GM13977 (cell line): ENCODE measurements at regions not wholly inside any gene's neighbourhood (a gene's known extent, or its start where the extent isn't known, plus 50 kb on each side); places are given as distances from the start of the nearest gene placed in this dataset.

Experiments used
- DNase-seq: peaks from one replicate; pipeline ENCODE4 v3.0.0; 2012; ENCODE audit warnings: low spot score
- in situ Hi-C: fragments of 300-500 bp; cut with MboI; formaldehyde crosslinking; loops from one replicate; pipeline ENCODE4 v1.12.0; 2022; ENCODE audit warnings: low sequenced_read_pairs, low pct_unique_long_range_greater_than_20kb, mixed read lengths, inconsistent platforms; ENCODE audit not compliant: unreplicated experiment
- TF ChIP-seq, protein P1 (sequence below): IDR thresholded peaks from 2 replicates; pipeline ENCODE4 v1.5.1; 2012; ENCODE audit warnings: mild to moderate bottlenecking, control low read depth; ENCODE audit not compliant: insufficient read depth; ENCODE audit errors: extremely low read depth, missing control alignments

DNA sequence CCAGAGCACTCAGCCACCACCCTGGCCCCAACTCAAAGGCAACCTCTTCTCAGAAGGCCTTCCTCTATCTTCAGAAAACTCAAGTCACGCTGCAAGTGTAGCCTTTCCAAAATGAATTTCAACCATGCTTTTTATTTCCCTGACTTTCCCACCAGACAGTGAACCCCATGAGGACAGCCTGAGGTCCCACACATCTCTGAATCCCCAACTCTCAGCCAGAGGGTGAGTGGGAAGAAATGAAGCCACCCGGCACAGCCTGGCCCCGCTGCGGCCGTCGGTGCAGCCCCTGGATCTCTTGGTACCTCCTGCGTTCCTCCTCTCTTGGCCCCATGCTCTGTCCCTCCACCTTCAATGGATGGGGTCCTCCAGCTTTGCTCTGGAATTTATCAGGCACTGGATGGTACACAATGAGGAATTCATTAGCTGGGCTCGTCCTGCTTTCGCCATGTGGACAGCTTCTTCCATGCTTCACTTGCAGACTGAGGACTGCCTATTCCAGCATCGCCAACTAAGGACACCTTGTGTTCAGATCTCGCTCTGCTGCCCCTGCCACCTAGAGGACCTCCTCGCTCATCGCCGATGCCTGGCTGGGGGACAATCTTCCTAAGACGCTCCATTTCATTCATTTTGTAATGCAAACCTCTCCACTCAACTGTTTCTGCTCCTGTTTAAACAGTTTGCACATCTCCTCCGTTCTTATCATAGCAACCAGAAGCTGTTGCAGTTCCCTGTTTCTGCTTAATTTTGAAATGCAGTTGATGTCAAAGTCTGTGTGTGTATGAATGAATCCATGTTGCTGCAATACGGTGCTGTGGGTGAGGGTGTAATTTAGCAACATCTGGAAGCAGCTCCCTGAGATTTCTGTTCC lies 672.1 kb downstream of the TBC1D22A start:
- TF ChIP-seq, protein P1, sequence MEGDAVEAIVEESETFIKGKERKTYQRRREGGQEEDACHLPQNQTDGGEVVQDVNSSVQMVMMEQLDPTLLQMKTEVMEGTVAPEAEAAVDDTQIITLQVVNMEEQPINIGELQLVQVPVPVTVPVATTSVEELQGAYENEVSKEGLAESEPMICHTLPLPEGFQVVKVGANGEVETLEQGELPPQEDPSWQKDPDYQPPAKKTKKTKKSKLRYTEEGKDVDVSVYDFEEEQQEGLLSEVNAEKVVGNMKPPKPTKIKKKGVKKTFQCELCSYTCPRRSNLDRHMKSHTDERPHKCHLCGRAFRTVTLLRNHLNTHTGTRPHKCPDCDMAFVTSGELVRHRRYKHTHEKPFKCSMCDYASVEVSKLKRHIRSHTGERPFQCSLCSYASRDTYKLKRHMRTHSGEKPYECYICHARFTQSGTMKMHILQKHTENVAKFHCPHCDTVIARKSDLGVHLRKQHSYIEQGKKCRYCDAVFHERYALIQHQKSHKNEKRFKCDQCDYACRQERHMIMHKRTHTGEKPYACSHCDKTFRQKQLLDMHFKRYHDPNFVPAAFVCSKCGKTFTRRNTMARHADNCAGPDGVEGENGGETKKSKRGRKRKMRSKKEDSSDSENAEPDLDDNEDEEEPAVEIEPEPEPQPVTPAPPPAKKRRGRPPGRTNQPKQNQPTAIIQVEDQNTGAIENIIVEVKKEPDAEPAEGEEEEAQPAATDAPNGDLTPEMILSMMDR, result no peak
- in situ Hi-C loops, result no loop called here
- DNase-seq, result no peak

DNA sequence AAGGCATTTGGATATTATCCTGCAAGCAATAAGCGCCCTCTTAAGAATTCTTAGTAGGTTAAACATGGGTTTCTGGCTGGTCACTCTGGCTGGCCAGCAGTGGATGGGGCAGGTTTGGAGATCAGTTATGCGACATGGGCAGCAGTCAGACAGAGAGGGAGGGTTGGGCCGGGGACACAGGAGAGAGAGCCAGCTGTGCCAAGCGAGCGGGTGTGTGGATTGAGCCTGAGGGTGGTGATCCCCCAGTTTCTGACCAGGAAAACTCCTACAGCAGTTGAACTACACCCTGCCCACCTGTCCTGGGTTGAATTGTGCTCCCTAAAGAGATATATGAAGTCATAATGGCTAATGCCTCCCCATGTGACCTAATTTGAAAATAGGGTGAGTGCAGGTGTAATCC lies 671.2 kb downstream of the TBC1D22A start:
- DNase-seq, result no peak
- TF ChIP-seq, protein P1, result no peak
- in situ Hi-C loops, result no loop called here

DNA sequence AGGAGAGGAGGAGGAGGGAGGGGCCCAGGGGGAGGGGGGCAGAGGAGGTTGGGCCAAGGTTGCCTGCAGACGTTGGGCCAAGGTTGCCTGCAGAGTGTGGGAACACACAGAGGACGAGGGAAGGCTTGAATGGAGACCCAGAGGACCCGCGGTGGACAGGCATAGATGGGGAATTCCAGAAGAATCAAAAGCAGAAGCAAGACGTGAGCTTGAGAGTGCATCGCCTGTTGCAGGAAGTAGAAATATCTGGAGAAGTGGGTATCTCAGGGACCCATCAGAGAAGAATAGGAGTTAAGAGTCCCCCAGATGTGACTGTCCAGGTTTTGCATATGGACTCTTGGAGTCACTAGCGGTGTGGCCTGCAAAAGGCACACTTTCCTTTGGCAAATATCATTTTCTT lies 670.2 kb downstream of the TBC1D22A start:
- in situ Hi-C loops, result no loop called here
- DNase-seq, result no peak
- TF ChIP-seq, protein P1, result no peak

DNA sequence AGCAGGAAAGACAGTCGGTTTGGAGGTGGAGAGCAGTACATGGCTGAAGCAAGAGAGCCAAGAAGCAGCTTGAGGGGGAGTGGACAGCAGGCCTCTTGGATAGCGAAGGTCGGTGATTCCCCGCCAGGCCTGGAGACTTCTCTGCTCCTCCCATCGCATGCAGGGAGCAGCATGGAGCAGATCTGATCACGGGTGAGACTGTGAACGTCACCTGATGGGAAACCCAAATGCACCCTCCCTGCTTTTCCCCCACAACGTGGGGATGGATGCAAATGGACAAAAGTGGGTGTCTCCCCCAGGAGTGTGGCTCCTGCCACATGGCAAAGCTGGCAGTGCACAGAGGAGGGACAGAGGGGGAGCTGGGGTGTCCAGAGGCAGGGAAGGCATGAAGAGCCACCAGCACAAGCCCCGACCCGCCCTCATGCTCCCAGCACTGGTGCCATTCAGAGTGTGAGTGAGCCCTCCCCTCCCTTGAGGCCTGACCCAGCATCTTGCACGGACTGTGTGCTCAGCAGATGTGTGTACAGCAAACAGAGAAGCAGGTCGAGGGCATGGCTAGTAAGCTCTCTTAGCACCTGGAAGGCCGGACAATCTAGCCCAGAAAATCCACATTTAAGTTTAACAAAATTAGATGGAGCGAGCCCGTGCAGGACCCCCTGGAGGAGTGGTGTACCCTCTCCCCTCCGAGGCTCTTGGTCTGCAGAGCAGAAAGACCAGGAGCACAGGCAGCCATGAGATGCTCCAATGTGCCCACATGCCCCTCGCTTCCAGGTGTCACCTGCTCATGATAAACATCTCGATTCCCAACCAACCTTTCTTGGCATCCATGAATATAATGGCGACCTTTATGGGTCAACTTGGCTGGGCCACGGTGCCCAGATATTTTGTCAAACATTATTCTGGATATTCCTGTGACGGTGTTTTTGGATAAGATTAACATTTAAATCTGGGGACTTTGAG lies 661.7 kb downstream of the TBC1D22A start:
- in situ Hi-C loops, result no loop called here
- DNase-seq, result no peak

DNA sequence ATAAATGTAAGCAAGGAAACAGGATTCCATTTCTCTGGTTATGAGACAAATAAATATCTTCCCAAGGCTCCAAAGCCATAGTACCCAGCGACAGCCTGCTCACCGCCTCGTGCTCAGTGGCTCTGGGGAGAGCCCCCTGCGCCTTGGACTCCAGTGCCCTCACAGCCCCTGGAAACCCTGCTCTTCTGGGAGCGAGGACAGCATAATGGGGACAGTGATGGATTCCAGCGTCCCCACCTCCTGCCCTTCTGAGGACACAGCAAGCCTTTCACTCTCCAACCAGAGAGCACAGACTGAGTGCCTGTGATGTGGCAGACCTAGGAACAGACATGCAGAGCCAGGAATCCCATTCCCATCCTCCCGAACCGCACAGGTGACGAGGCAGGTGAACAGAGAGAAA lies 660.8 kb downstream of the TBC1D22A start:
- in situ Hi-C loops, result no loop called here
- DNase-seq, result no peak

More for the DNA sequence above, 661.7 kb downstream of the TBC1D22A start:
- TF ChIP-seq, protein P1, result no peak

DNA sequence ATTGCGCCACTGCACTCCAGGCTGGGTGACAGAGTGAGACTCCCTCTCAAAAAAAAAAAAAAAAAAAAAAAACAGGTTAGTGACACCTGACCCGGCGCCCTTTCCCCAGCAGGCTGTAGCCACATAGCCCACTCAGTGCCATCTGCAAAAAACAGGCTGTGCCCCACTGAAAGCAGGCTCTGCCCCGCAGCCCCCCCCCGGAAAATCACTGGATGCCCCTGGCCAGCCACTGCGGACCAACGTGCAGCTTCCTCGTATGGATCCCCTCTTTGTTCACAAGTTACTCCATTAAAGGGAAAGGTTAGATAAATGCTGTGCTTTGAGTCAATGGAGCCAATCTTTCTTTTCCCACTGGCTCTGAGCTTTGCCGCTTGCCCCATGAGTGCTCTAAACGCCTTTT lies 660.3 kb downstream of the TBC1D22A start:
- no peak for DNase-seq
- in situ Hi-C loops, result no loop called here
- TF ChIP-seq, protein P1, result no peak

More for the DNA sequence above, 660.8 kb downstream of the TBC1D22A start:
- TF ChIP-seq, protein P1, result no peak
